H1 (cell line): ENCODE measurements at regions not wholly inside any gene's neighbourhood (a gene's known extent, or its start where the extent isn't known, plus 50 kb on each side); places are given as distances from the start of the nearest gene placed in this dataset.

ENCODE experiments used
- CTCF ChIP-seq, 3 experiments: IDR thresholded peaks; 1 replicate in 2 of 3; 2 replicates in 1 of 3; pipeline versions ENCODE4 v1.5.1 to v1.6.1; 2011; ENCODE audit warnings: low read length in 3 of 3, mild to moderate bottlenecking in 3 of 3, inconsistent platforms in 2 of 3, low read depth in 1 of 3, moderate library complexity in 1 of 3; ENCODE audit not compliant: insufficient read depth in 1 of 3; ENCODE audit errors: control extremely low read depth in 1 of 3
- EP300 ChIP-seq, 2 experiments: IDR thresholded peaks; 1 replicate in 1 of 2; 2 replicates in 1 of 2; pipeline ENCODE4 v1.6.1; 2011 to 2012; ENCODE audit warnings: low read depth in 2 of 2, low read length in 2 of 2, mild to moderate bottlenecking in 2 of 2, borderline replicate concordance in 1 of 2, inconsistent platforms in 1 of 2, moderate library complexity in 1 of 2
- PHF8 ChIP-seq: fragments of 200-600 bp; sonication (generic); conservative IDR thresholded peaks from 2 replicates; pipeline ENCODE4 v1.7.1; 2012; ENCODE audit warnings: low read depth, mild to moderate bottlenecking, inconsistent platforms, low read length, moderate library complexity
- POLR2AphosphoS5 ChIP-seq: IDR thresholded peaks from 2 replicates; pipeline ENCODE4 v1.6.1; 2011; ENCODE audit warnings: low read depth, low read length
- SP1 ChIP-seq: IDR thresholded peaks from 2 replicates; pipeline ENCODE4 v1.6.1; 2011; ENCODE audit warnings: low read depth, low read length

GRCh38 chr6:63456734-63457133 is 115.5 kb upstream of the LOC128125822 start:
- TF ChIP-seq CTCF (IDR thresholded peaks at IDR 0.05; ENCODE audit: control extremely low read depth in 1 of 3, insufficient read depth in 1 of 3, low read depth in 1 of 3, low read length in 3 of 3) = no peak
- no peak for TF ChIP-seq SP1
- TF ChIP-seq POLR2AphosphoS5 = no peak
- TF ChIP-seq EP300 (IDR thresholded peaks at IDR 0.05; ENCODE audit: borderline replicate concordance in 1 of 2, low read depth in 2 of 2, low read length in 2 of 2) = no peak
- TF ChIP-seq PHF8 = no peak
